Gastroesophageal sphincter (tissue), 3 donors: ENCODE measurements at regions not wholly inside any gene's neighbourhood (a gene's known extent, or its start where the extent isn't known, plus 50 kb on each side); places are given as distances from the start of the nearest gene placed in this dataset.

ENCODE experiments used
- EP300 ChIP-seq: sonication (generic); formaldehyde crosslinking; IDR thresholded peaks from one replicate; pipeline ENCODE4 v1.6.1; 2017; ENCODE audit warnings: antibody characterized with exemption, mild to moderate bottlenecking
- POLR2A ChIP-seq, 2 donors: fragments of 450-650 bp; IDR thresholded peaks; one replicate each; pipeline ENCODE4 v1.6.1; 2017; ENCODE audit warnings: antibody characterized with exemption in 2 of 2, mild to moderate bottlenecking in 2 of 2, moderate library complexity in 1 of 2
- TF ChIP-seq, protein P1 (sequence below), 4 experiments: fragments of 200-600 bp in 2 of 4; fragments of 450-650 bp in 2 of 4; sonication (generic) in 1 of 4; IDR thresholded peaks; one replicate each; pipeline ENCODE4 v1.5.1; 2017 to 2019; ENCODE audit warnings: antibody characterized with exemption in 4 of 4, mild to moderate bottlenecking in 2 of 4, moderate library complexity in 2 of 4

DNA sequence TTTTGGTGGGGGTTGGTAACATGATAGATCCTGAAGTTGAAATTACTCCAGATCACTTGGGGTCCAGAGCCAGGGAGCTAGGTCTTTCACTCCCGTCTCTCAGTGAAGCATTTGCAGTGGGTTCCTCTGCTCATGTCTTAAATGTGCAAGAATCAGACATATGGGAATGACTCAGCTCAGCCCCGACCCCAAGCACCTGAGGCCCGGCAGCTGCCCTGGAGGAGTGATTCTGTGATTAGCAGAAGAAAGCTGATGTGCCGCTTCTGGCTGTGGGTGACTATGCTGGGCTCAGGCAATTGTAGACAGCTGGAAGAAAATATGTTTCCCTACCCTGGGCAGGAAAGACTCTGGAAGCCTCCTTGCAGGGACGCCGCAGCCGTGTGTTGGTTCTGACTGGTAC, 601.7 kb downstream of the NPHP4 start:
- TF ChIP-seq EP300 (no peak), POLR2A (IDR thresholded peaks at IDR 0.05) (no peak)
- TF ChIP-seq, protein P1, sequence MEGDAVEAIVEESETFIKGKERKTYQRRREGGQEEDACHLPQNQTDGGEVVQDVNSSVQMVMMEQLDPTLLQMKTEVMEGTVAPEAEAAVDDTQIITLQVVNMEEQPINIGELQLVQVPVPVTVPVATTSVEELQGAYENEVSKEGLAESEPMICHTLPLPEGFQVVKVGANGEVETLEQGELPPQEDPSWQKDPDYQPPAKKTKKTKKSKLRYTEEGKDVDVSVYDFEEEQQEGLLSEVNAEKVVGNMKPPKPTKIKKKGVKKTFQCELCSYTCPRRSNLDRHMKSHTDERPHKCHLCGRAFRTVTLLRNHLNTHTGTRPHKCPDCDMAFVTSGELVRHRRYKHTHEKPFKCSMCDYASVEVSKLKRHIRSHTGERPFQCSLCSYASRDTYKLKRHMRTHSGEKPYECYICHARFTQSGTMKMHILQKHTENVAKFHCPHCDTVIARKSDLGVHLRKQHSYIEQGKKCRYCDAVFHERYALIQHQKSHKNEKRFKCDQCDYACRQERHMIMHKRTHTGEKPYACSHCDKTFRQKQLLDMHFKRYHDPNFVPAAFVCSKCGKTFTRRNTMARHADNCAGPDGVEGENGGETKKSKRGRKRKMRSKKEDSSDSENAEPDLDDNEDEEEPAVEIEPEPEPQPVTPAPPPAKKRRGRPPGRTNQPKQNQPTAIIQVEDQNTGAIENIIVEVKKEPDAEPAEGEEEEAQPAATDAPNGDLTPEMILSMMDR (IDR thresholded peaks at IDR 0.05) = no peak
